Hepatocyte (in vitro differentiated cells): ENCODE measurements at regions not wholly inside any gene's neighbourhood (a gene's known extent, or its start where the extent isn't known, plus 50 kb on each side); places are given as distances from the start of the nearest gene placed in this dataset.

Source experiments
- DNase-seq: peaks from one replicate; pipeline ENCODE4 v3.0.0-alpha.2; 2016; ENCODE audit warnings: low spot score
- H2AFZ ChIP-seq: fragments of 200-600 bp; sonication (generic); 2 replicates; pipeline ENCODE4 v1.6.0; 2016; ENCODE audit warnings: antibody characterized with exemption, mild to moderate bottlenecking
- H3K27ac ChIP-seq: fragments of 200-600 bp; sonication (generic); 2 replicates; pipeline ENCODE4 v1.5.1; 2016; ENCODE audit warnings: mild to moderate bottlenecking
- H3K27me3 ChIP-seq: fragments of 200-600 bp; sonication (generic); 2 replicates; pipeline ENCODE4 v1.6.1; 2016
- H3K36me3 ChIP-seq: fragments of 200-600 bp; sonication (generic); replicated peaks from 2 replicates; pipeline ENCODE4 v1.5.1; 2016; ENCODE audit warnings: low read depth; ENCODE audit not compliant: insufficient read depth
- H3K4me1 ChIP-seq: fragments of 200-600 bp; sonication (generic); 2 replicates; pipeline ENCODE4 v1.5.1; 2016; ENCODE audit warnings: mild to moderate bottlenecking, moderate library complexity; ENCODE audit not compliant: insufficient read depth
- H3K4me2 ChIP-seq: fragments of 200-600 bp; sonication (generic); 2 replicates; pipeline ENCODE4 v1.6.0; 2016
- H3K4me3 ChIP-seq: fragments of 200-600 bp; sonication (generic); 2 replicates; pipeline ENCODE4 v1.5.1; 2016; ENCODE audit warnings: mild to moderate bottlenecking
- H3K79me2 ChIP-seq: fragments of 200-600 bp; sonication (generic); 2 replicates; pipeline ENCODE4 v1.6.0; 2017; ENCODE audit warnings: mild to moderate bottlenecking
- H3K9me2 ChIP-seq: fragments of 200-600 bp; sonication (generic); replicated peaks from 2 replicates; pipeline ENCODE4 v1.6.0; 2017; ENCODE audit warnings: mild to moderate bottlenecking; ENCODE audit not compliant: insufficient read depth
- H3K9me3 ChIP-seq: fragments of 200-600 bp; sonication (generic); 2 replicates; pipeline ENCODE4 v1.5.1; 2016; ENCODE audit warnings: low read depth, mild to moderate bottlenecking
- H4K20me1 ChIP-seq: fragments of 200-600 bp; sonication (generic); 2 replicates; pipeline ENCODE4 v1.6.0; 2016; ENCODE audit warnings: mild to moderate bottlenecking; ENCODE audit not compliant: insufficient read depth, poor library complexity, severe bottlenecking
- CTCF ChIP-seq: fragments of 200-600 bp; sonication (generic); IDR thresholded peaks from 2 replicates; pipeline ENCODE4 v1.5.1; 2016; ENCODE audit warnings: antibody characterized with exemption, mild to moderate bottlenecking; ENCODE audit not compliant: poor library complexity
- EZH2 ChIP-seq: fragments of 200-600 bp; sonication (generic); IDR thresholded peaks from 2 replicates; pipeline ENCODE4 v1.6.1; 2016; ENCODE audit warnings: antibody characterized with exemption, mild to moderate bottlenecking, borderline replicate concordance
- EZH2phosphoT487 ChIP-seq: fragments of 200-600 bp; sonication (generic); IDR thresholded peaks from one replicate; pipeline ENCODE4 v1.6.1; 2018; ENCODE audit warnings: antibody characterized with exemption, mild to moderate bottlenecking, low read depth, moderate library complexity; ENCODE audit not compliant: unreplicated experiment, severe bottlenecking
- WGBS: methylation state at CpG from one replicate; pipeline ENCODE4 v1.1.6; 2016; ENCODE audit warnings: low lambda C conversion rate; ENCODE audit errors: missing lambda C conversion rate; 5-methylcytosine and 5-hydroxymethylcytosine counted together

GRCh38 chr11:105224482-105225253 lies 85.1 kb upstream of the CARD18 start:
- no peaks in the 10 kb centered on the region for H3K79me2 ChIP-seq
- no peaks in the 10 kb centered on the region for H3K4me1 ChIP-seq
- H3K4me2 ChIP-seq = no peak overlapping the region
- TF ChIP-seq EZH2 = no peak
- no peak for TF ChIP-seq EZH2phosphoT487
- no peak for TF ChIP-seq CTCF
- H3K9me3 ChIP-seq = no peaks in the 10 kb centered on the region
- no peaks in the 10 kb centered on the region for H3K36me3 ChIP-seq
- H3K27me3 ChIP-seq = no peaks in the 10 kb centered on the region
- no peaks in the 10 kb centered on the region for H4K20me1 ChIP-seq
- DNase-seq = no peak
- WGBS = 69% methylated on average over 4 of the region's 4 CpGs
- no peaks in the 10 kb centered on the region for H3K9me2 ChIP-seq
- H2AFZ ChIP-seq = no peak overlapping the region
- H3K4me3 ChIP-seq = no peak overlapping the region
- H3K27ac ChIP-seq = no peak overlapping the region

GRCh38 chr11:105220121-105220520 lies 80.6 kb upstream of the CARD18 start:
- H3K27me3 ChIP-seq = no peaks in the 10 kb centered on the region
- H3K4me2 ChIP-seq = no peak overlapping the region
- H3K27ac ChIP-seq = no peak overlapping the region
- no peaks in the 10 kb centered on the region for H3K79me2 ChIP-seq
- TF ChIP-seq EZH2 = no peak
- TF ChIP-seq CTCF = no peak
- no peak for TF ChIP-seq EZH2phosphoT487
- 95% methylated on average over 5 of the region's 5 CpGs for WGBS
- no peaks in the 10 kb centered on the region for H3K36me3 ChIP-seq
- H3K4me1 ChIP-seq = no peaks in the 10 kb centered on the region
- H4K20me1 ChIP-seq = no peaks in the 10 kb centered on the region
- H3K9me2 ChIP-seq = no peaks in the 10 kb centered on the region
- no peaks in the 10 kb centered on the region for H3K9me3 ChIP-seq
- no peak for DNase-seq
- no peak overlapping the region for H3K4me3 ChIP-seq
- no peak overlapping the region for H2AFZ ChIP-seq

- no peaks in the 10 kb centered on the region for H4K20me1 ChIP-seq
Observed at GRCh38 chr11:105219670-105220069, 80.1 kb upstream of the CARD18 start.

More at GRCh38 chr11:105219670-105220069, 80.1 kb upstream of the CARD18 start:
- Histone ChIP-seq H3K79me2 (no peaks in the 10 kb centered on the region), H3K9me3 (no peaks in the 10 kb centered on the region), H3K27ac (no peak overlapping the region), H3K4me1 (no peaks in the 10 kb centered on the region), H3K36me3 (no peaks in the 10 kb centered on the region), H3K4me3 (no peak overlapping the region), H3K27me3 (no peaks in the 10 kb centered on the region), H3K9me2 (no peaks in the 10 kb centered on the region), H3K4me2 (no peak overlapping the region), H2AFZ (no peak overlapping the region)
- no peak for DNase-seq
- WGBS = 93% methylated on average over 7 of the region's 7 CpGs
- no peak for TF ChIP-seq EZH2phosphoT487
- no peak for TF ChIP-seq CTCF
- TF ChIP-seq EZH2 = no peak
